GM12865 (cell line): ENCODE measurements at regions not wholly inside any gene's neighbourhood (a gene's known extent, or its start where the extent isn't known, plus 50 kb on each side); places are given as distances from the start of the nearest gene placed in this dataset.

ENCODE experiments used
- DNase-seq: peaks from one replicate; pipeline ENCODE4 v3.0.0; 2010; ENCODE audit warnings: low read depth
- H3K4me3 ChIP-seq: 2 replicates; pipeline ENCODE4 v1.5.1; 2011; ENCODE audit warnings: mild to moderate bottlenecking, low read depth, low read length, control low read depth
- TF ChIP-seq, protein P1 (sequence below): IDR thresholded peaks from 2 replicates; pipeline ENCODE4 v1.5.1; 2011; ENCODE audit warnings: low read length, control low read depth, low read depth, inconsistent platforms; ENCODE audit not compliant: insufficient read depth; ENCODE audit errors: missing control alignments

DNA sequence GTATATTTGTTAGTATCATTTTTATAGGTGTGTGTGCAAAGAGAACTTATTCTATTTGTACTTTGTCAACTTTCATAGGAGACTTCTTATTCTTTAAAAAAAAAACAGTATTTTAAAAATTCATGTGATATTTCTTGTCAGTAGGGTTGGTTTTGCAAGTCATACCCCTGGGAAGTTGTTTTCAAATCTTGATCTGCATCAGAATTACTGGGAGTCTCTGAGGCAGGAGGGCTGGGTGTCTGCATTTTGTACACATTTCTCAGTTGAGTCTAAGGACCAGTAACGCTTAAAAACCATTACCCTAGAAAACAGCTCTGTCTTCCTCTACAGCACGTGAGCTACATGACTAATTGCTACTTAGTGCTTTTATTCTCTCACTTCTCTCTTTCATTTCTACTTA lies 76.0 kb upstream of the CTTNBP2NL start:
- TF ChIP-seq, protein P1, sequence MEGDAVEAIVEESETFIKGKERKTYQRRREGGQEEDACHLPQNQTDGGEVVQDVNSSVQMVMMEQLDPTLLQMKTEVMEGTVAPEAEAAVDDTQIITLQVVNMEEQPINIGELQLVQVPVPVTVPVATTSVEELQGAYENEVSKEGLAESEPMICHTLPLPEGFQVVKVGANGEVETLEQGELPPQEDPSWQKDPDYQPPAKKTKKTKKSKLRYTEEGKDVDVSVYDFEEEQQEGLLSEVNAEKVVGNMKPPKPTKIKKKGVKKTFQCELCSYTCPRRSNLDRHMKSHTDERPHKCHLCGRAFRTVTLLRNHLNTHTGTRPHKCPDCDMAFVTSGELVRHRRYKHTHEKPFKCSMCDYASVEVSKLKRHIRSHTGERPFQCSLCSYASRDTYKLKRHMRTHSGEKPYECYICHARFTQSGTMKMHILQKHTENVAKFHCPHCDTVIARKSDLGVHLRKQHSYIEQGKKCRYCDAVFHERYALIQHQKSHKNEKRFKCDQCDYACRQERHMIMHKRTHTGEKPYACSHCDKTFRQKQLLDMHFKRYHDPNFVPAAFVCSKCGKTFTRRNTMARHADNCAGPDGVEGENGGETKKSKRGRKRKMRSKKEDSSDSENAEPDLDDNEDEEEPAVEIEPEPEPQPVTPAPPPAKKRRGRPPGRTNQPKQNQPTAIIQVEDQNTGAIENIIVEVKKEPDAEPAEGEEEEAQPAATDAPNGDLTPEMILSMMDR, result no peak
- DNase-seq, result no peak
- no peak overlapping the region for H3K4me3 ChIP-seq

DNA sequence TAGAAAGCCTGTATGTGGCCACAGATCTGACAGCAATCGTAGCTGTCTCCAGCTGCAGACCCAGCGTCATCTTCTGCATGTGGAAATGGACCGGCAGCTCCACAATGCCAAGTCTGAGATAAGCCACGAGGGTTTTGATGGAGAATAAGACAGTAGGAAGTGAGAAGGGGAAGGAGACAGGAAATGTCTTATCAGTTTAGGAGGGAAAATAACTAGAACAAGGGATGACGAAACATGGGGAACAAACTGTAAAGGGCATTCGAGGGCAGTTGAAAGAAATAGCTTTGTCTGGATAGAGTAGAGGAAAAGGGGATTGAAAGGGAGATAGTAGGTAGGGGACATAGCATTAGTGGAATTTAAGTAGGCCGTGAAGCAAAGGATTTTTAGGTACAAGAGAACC lies 74.0 kb upstream of the CTTNBP2NL start:
- no peak for DNase-seq
- H3K4me3 ChIP-seq, result no peak overlapping the region
- TF ChIP-seq, protein P1, result no peak

- TF ChIP-seq, protein P1, result no peak
- no peak for DNase-seq
- H3K4me3 ChIP-seq, result no peak overlapping the region
These were observed 72.9 kb upstream of the CTTNBP2NL start for GRCh38 chr1:112322983-112323678.

DNA sequence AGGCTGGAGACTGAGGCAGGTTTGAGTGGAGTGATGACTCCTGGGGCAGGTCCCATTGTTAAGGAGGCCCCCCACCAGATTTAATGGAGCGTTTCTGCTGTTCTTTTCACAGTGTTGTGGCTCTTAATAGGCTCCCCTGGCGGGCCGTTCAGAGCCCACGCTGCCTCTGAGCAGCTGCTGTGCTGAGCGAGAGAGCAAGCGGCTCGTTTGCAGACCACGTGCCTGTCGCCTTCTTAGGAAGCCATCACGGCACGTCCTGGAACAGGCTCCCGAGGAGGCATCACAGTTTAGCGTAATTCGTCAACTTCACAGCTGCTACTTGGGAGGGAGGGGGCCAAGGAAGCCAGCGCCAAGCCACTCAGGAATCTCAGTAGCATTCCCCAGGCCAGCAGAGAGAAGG lies 70.5 kb upstream of the CTTNBP2NL start:
- no peak for DNase-seq
- TF ChIP-seq, protein P1, result no peak
- H3K4me3 ChIP-seq, result no peak overlapping the region

DNA sequence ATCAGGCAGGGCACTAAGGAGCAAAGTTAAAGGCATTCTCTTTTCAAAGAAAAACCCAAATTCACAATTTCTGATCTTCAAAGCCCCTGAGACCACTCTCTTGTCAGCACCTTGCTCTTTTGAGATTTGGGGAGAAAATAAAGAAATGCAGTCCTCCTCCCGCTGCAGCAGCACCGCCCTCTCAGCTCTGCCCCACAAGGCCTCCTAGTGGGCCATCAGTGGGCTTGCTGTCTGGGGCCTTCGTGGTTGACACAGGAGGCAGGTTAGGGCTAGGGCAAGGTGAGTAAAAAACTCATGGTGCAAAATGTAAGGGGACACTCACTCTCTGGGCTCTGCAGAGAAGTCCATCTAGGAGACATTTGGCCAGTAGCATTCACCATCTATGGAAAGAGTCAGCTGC lies 67.4 kb upstream of the CTTNBP2NL start:
- no peak for DNase-seq
- TF ChIP-seq, protein P1, result no peak
- H3K4me3 ChIP-seq, result no peak overlapping the region

DNA sequence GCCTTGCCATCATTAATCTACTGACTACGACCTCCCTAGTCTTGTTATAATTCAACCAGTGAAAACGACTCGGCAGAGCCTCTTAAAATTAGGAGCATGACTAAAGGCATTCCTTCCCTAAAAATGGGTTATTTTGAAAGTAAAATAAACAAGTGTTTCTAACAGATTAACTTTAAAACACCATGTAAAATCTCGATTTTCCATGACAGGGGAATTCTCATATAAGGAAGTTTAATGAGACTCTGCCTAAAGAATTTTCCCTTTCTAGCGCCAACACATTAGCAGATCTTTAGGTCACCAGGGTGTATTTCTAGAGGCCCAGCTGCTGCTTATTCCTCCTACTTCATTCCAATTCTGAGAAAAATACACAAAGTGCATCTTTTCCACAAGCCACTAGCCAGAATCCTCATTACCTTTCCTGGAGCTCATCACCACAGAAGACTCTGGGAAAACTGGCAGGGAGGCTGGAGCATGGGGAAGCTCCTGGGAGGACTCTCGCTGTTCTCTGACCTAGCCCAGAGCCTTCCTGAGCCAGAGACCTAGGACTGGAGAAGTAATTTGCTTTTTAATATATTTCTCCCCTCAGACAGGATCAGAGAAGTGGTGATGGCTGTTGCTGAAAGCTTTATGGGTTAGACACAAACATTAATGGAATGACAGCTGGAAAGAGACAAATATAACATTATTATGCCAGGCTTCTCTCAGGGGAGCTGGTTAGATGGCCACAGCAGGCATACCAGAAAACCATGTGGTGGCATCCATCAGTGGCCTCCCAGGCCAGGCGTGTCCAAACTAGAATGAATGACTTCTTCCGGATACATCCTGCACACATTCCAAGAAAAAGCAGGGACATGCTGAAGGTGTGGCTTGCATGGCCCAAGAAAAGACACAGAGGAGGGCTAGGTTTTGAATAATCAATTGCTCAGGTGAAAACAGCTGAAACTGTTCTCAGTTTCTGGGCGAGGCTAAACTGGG lies 63.6 kb upstream of the CTTNBP2NL start:
- H3K4me3 ChIP-seq, result no peak overlapping the region
- no peak for DNase-seq
- TF ChIP-seq, protein P1, result no peak
